CD8-positive, alpha-beta memory T cell (primary cell): ENCODE measurements at regions not wholly inside any gene's neighbourhood (a gene's known extent, or its start where the extent isn't known, plus 50 kb on each side); places are given as distances from the start of the nearest gene placed in this dataset.

Experiments
- CTCF ChIA-PET: fragments of 350-600 bp; sonication (Branson Sonifier 250); formaldehyde crosslinking; loops from one replicate; lab custom pipeline; 2021; ENCODE audit warnings: antibody characterized with exemption; lab: Charles Lee
- POLR2A ChIA-PET: fragments of 350-600 bp; sonication (Branson Sonifier 250); formaldehyde crosslinking; loops from one replicate; lab custom pipeline; 2021; ENCODE audit warnings: antibody characterized with exemption; lab: Charles Lee
- DNase-seq, 5 donors: peaks; one replicate each; pipeline versions ENCODE4 v3.0.0 to v3.0.0-alpha.2; 2020 to 2022; ENCODE audit warnings: mixed read lengths in 1 of 5
- H3K27ac ChIP-seq: one replicate; pipeline ENCODE4 v1.7.0; 2013; ENCODE audit warnings: low read depth, mild to moderate bottlenecking, low read length, moderate library complexity
- H3K27me3 ChIP-seq: 2 replicates; pipeline ENCODE4 v1.7.0; 2013; ENCODE audit warnings: low read length, mild to moderate bottlenecking; ENCODE audit not compliant: insufficient read depth, poor library complexity, severe bottlenecking
- H3K36me3 ChIP-seq: 2 replicates; pipeline ENCODE4 v1.7.0; 2013; ENCODE audit warnings: mild to moderate bottlenecking, low read length, moderate library complexity; ENCODE audit not compliant: insufficient read depth
- H3K4me1 ChIP-seq: 2 replicates; pipeline ENCODE4 v1.7.0; 2013; ENCODE audit warnings: mild to moderate bottlenecking, low read length, moderate library complexity; ENCODE audit not compliant: insufficient read depth
- H3K4me3 ChIP-seq: 2 replicates; pipeline ENCODE4 v1.7.0; 2013; ENCODE audit warnings: mild to moderate bottlenecking, low read length
- H3K9me3 ChIP-seq: 2 replicates; pipeline ENCODE4 v1.7.0; 2013; ENCODE audit warnings: mild to moderate bottlenecking, low read length
- H3K27ac Mint-ChIP-seq, 8 donors: one replicate each; pipeline ENCODE4 v1.8.0; 2020 to 2021; ENCODE audit warnings: mixed read lengths in 8 of 8, mild to moderate bottlenecking in 6 of 8, inconsistent platforms in 3 of 8, moderate library complexity in 3 of 8
- H3K27me3 Mint-ChIP-seq, 2 donors: one replicate each; pipeline ENCODE4 v1.8.0; 2020 to 2021; ENCODE audit warnings: mixed read lengths in 2 of 2, mild to moderate bottlenecking in 1 of 2, moderate library complexity in 1 of 2
- H3K36me3 Mint-ChIP-seq, 3 donors: one replicate each; pipeline ENCODE4 v1.8.0; 2020 to 2021; ENCODE audit warnings: mixed read lengths in 3 of 3, inconsistent platforms in 1 of 3, mild to moderate bottlenecking in 1 of 3
- H3K4me1 Mint-ChIP-seq, 3 donors: one replicate each; pipeline ENCODE4 v1.8.0; 2020 to 2021; ENCODE audit warnings: mixed read lengths in 3 of 3, inconsistent platforms in 1 of 3, mild to moderate bottlenecking in 1 of 3
- H3K4me3 Mint-ChIP-seq, 7 donors: one replicate each; pipeline ENCODE4 v1.8.0; 2020 to 2021; ENCODE audit warnings: mixed read lengths in 7 of 7, mild to moderate bottlenecking in 6 of 7, moderate library complexity in 4 of 7, inconsistent platforms in 2 of 7
- H3K9me3 Mint-ChIP-seq, 5 donors: one replicate each; pipeline ENCODE4 v1.8.0; 2020 to 2022; ENCODE audit warnings: mixed read lengths in 5 of 5, mild to moderate bottlenecking in 3 of 5, moderate library complexity in 2 of 5, inconsistent platforms in 1 of 5

- H3K4me1 Mint-ChIP-seq, result no peaks in the 10 kb centered on the region
- no peak for DNase-seq
- no peak overlapping the region for H3K27ac Mint-ChIP-seq
Measured at GRCh38 chr13:64420181-64420580, 2810.0 kb downstream of the PCDH9 start.

GRCh38 chr13:64417581-64417980 is 2812.6 kb downstream of the PCDH9 start:
- no peaks in the 10 kb centered on the region for H3K27me3 Mint-ChIP-seq
- H3K36me3 Mint-ChIP-seq, result no peaks in the 10 kb centered on the region
- Histone ChIP-seq H3K9me3 (no peaks in the 10 kb centered on the region), H3K4me1 (no peaks in the 10 kb centered on the region), H3K27ac (no peak overlapping the region), H3K4me3 (no peak overlapping the region), H3K27me3 (no peaks in the 10 kb centered on the region), H3K36me3 (no peaks in the 10 kb centered on the region)
- peaks cover 0 to 32% (median 5%) of the 10 kb centered on the region in 5 donors for H3K9me3 Mint-ChIP-seq
- CTCF ChIA-PET, result no interaction called here
- H3K4me3 Mint-ChIP-seq, result no peak overlapping the region
- POLR2A ChIA-PET, result no interaction called here
- no peaks in the 10 kb centered on the region for H3K4me1 Mint-ChIP-seq
- no peak overlapping the region for H3K27ac Mint-ChIP-seq
- no peak for DNase-seq

More at GRCh38 chr13:64420181-64420580, 2810.0 kb downstream of the PCDH9 start:
- H3K4me1 ChIP-seq, result no peaks in the 10 kb centered on the region
- ChIA-PET POLR2A (no interaction called here), CTCF (no interaction called here)
- no peak overlapping the region for H3K4me3 Mint-ChIP-seq
- H3K36me3 ChIP-seq, result no peaks in the 10 kb centered on the region
- H3K27ac ChIP-seq, result no peak overlapping the region
- no peaks in the 10 kb centered on the region for H3K27me3 ChIP-seq
- H3K27me3 Mint-ChIP-seq, result no peaks in the 10 kb centered on the region
- H3K4me3 ChIP-seq, result no peak overlapping the region
- H3K9me3 ChIP-seq, result no peaks in the 10 kb centered on the region
- no peaks in the 10 kb centered on the region for H3K36me3 Mint-ChIP-seq
- peaks cover 0 to 25% (median 3%) of the 10 kb centered on the region in 5 donors for H3K9me3 Mint-ChIP-seq

GRCh38 chr13:64414381-64414780 is 2815.8 kb downstream of the PCDH9 start:
- no peaks in the 10 kb centered on the region for H3K27me3 ChIP-seq
- Mint-ChIP-seq H3K4me3 (no peak overlapping the region), H3K4me1 (no peaks in the 10 kb centered on the region), H3K27ac (no peak overlapping the region), H3K9me3 (peaks cover 2 to 23% (median 9%) of the 10 kb centered on the region in 5 donors), H3K36me3 (no peaks in the 10 kb centered on the region), H3K27me3 (no peaks in the 10 kb centered on the region)
- DNase-seq, result no peak
- H3K4me1 ChIP-seq, result no peaks in the 10 kb centered on the region
- no peaks in the 10 kb centered on the region for H3K36me3 ChIP-seq
- POLR2A ChIA-PET, result no interaction called here
- H3K27ac ChIP-seq, result no peak overlapping the region
- CTCF ChIA-PET, result no interaction called here
- no peaks in the 10 kb centered on the region for H3K9me3 ChIP-seq
- H3K4me3 ChIP-seq, result no peak overlapping the region

- Histone ChIP-seq H3K4me1 (no peaks in the 10 kb centered on the region), H3K9me3 (no peaks in the 10 kb centered on the region), H3K27me3 (no peaks in the 10 kb centered on the region), H3K27ac (no peak overlapping the region), H3K36me3 (no peaks in the 10 kb centered on the region), H3K4me3 (no peak overlapping the region)
- ChIA-PET POLR2A (no interaction called here), CTCF (no interaction called here)
- Mint-ChIP-seq H3K27ac (no peak overlapping the region), H3K36me3 (no peaks in the 10 kb centered on the region), H3K9me3 (peaks cover 4 to 26% (median 11%) of the 10 kb centered on the region in 5 donors), H3K4me1 (no peaks in the 10 kb centered on the region), H3K27me3 (no peaks in the 10 kb centered on the region), H3K4me3 (no peak overlapping the region)
- DNase-seq, result no peak
Measured at GRCh38 chr13:64413529-64413928, 2816.6 kb downstream of the PCDH9 start.

- Mint-ChIP-seq H3K4me3 (no peak overlapping the region), H3K27me3 (no peaks in the 10 kb centered on the region), H3K4me1 (no peaks in the 10 kb centered on the region), H3K27ac (no peak overlapping the region), H3K36me3 (no peaks in the 10 kb centered on the region), H3K9me3 (peaks cover 8 to 42% (median 17%) of the 10 kb centered on the region in 5 donors)
- no peaks in the 10 kb centered on the region for H3K4me1 ChIP-seq
- POLR2A ChIA-PET, result interaction anchor here (0.7 kb wide), 1 partner anchor 683 kb away, joined by 3 read pairs; no protein-coding TSS in a partner anchor
- no peak for DNase-seq
- H3K27me3 ChIP-seq, result no peaks in the 10 kb centered on the region
- H3K9me3 ChIP-seq, result no peaks in the 10 kb centered on the region
- H3K4me3 ChIP-seq, result no peak overlapping the region
- no peak overlapping the region for H3K27ac ChIP-seq
- no peaks in the 10 kb centered on the region for H3K36me3 ChIP-seq
- CTCF ChIA-PET, result no interaction called here
Measured at GRCh38 chr13:64410276-64411053, 2819.7 kb downstream of the PCDH9 start.

- no peaks in the 10 kb centered on the region for H3K4me1 Mint-ChIP-seq
- POLR2A ChIA-PET, result no interaction called here
- Histone ChIP-seq H3K4me3 (no peak overlapping the region), H3K27ac (no peak overlapping the region), H3K9me3 (no peaks in the 10 kb centered on the region), H3K4me1 (no peaks in the 10 kb centered on the region), H3K27me3 (no peaks in the 10 kb centered on the region), H3K36me3 (no peaks in the 10 kb centered on the region)
- H3K36me3 Mint-ChIP-seq, result no peaks in the 10 kb centered on the region
- H3K9me3 Mint-ChIP-seq, result peaks cover 2 to 52% (median 7%) of the 10 kb centered on the region in 5 donors
- no peaks in the 10 kb centered on the region for H3K27me3 Mint-ChIP-seq
- CTCF ChIA-PET, result no interaction called here
- H3K27ac Mint-ChIP-seq, result no peak overlapping the region
- DNase-seq, result no peak
- H3K4me3 Mint-ChIP-seq, result no peak overlapping the region
Measured at GRCh38 chr13:64397701-64398100, 2832.4 kb downstream of the PCDH9 start.

GRCh38 chr13:64377606-64378005 is 2852.5 kb downstream of the PCDH9 start:
- no peak overlapping the region for H3K4me3 Mint-ChIP-seq
- H3K36me3 ChIP-seq, result no peaks in the 10 kb centered on the region
- POLR2A ChIA-PET, result no interaction called here
- no peaks in the 10 kb centered on the region for H3K27me3 ChIP-seq
- H3K27ac ChIP-seq, result no peak overlapping the region
- H3K9me3 Mint-ChIP-seq, result peaks cover 3 to 50% (median 12%) of the 10 kb centered on the region in 5 donors
- no peaks in the 10 kb centered on the region for H3K9me3 ChIP-seq
- CTCF ChIA-PET, result no interaction called here
- no peak overlapping the region for H3K27ac Mint-ChIP-seq
- H3K36me3 Mint-ChIP-seq, result no peaks in the 10 kb centered on the region
- DNase-seq, result no peak
- H3K4me1 ChIP-seq, result no peaks in the 10 kb centered on the region
- no peak overlapping the region for H3K4me3 ChIP-seq
- no peaks in the 10 kb centered on the region for H3K27me3 Mint-ChIP-seq
- no peaks in the 10 kb centered on the region for H3K4me1 Mint-ChIP-seq

- Histone ChIP-seq H3K9me3 (no peaks in the 10 kb centered on the region), H3K4me1 (no peaks in the 10 kb centered on the region), H3K27ac (no peak overlapping the region), H3K27me3 (no peaks in the 10 kb centered on the region), H3K4me3 (no peak overlapping the region), H3K36me3 (no peaks in the 10 kb centered on the region)
- POLR2A ChIA-PET, result no interaction called here
- no peak for DNase-seq
- H3K4me3 Mint-ChIP-seq, result peak overlapping the region in 1 of 7 donors; percentile 5
- no peaks in the 10 kb centered on the region for H3K27me3 Mint-ChIP-seq
- H3K4me1 Mint-ChIP-seq, result no peaks in the 10 kb centered on the region
- CTCF ChIA-PET, result no interaction called here
- H3K9me3 Mint-ChIP-seq, result peaks cover 3 to 32% (median 16%) of the 10 kb centered on the region in 5 donors
- no peaks in the 10 kb centered on the region for H3K36me3 Mint-ChIP-seq
- no peak overlapping the region for H3K27ac Mint-ChIP-seq
Measured at GRCh38 chr13:64371461-64371860, 2858.7 kb downstream of the PCDH9 start.
